Transverse colon (tissue), 4 donors: ENCODE measurements at regions not wholly inside any gene's neighbourhood (a gene's known extent, or its start where the extent isn't known, plus 50 kb on each side); places are given as distances from the start of the nearest gene placed in this dataset.
"Not testable (repeated sequence)": the region's sequence is repeated elsewhere in the genome, so short reads cannot be mapped to it uniquely, and the experiment has no call there.

Source experiments
- CTCF ChIP-seq, 5 experiments: fragments of 200-600 bp in 3 of 5; fragments of 450-650 bp in 2 of 5; sonication (generic) in 3 of 5; IDR thresholded peaks; 1 replicate in 2 of 5; 2 replicates in 3 of 5; pipeline ENCODE4 v1.5.1; 2016 to 2017; ENCODE audit warnings: antibody characterized with exemption in 5 of 5, inconsistent platforms in 3 of 5, mild to moderate bottlenecking in 2 of 5, moderate library complexity in 1 of 5
- EP300 ChIP-seq: sonication (generic); formaldehyde crosslinking; IDR thresholded peaks from one replicate; pipeline ENCODE4 v1.6.1; 2017; ENCODE audit warnings: antibody characterized with exemption, low read depth
- POLR2A ChIP-seq: fragments of 450-650 bp; IDR thresholded peaks from one replicate; pipeline ENCODE4 v1.6.1; 2016; ENCODE audit warnings: antibody characterized with exemption, mild to moderate bottlenecking, moderate library complexity
- POLR2AphosphoS5 ChIP-seq, 3 donors: sonication (generic); formaldehyde crosslinking; IDR thresholded peaks; one replicate each; pipeline ENCODE4 v1.6.1; 2016; ENCODE audit warnings: antibody characterized with exemption in 3 of 3

DNA sequence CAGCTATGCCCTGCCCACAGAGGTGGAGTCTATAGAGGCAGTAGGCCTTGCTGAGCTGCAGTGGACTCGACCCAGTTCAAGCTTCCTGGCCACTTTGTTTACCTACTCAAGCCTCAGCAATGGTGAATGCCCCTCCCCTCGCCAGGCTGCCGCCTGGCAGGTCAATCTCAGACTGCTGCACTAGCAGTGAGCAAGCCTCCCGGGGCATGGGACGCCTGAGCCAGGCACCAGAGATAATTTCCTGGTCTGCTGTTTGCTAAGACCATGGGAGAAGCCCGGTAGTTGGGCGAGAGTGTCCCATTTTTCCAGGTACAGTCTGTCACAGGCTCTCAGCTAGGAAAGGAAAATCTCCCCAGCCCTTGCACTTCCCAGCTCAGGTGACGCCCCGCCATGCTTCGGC lies 68.5 kb downstream of the UGT2B28 start:
- TF ChIP-seq CTCF (IDR thresholded peaks at IDR 0.05); POLR2A; EP300; POLR2AphosphoS5 (IDR thresholded peaks at IDR 0.05): not testable (repeated sequence)
